Activated naive CD8-positive, alpha-beta T cell treated with anti-CD3 and anti-CD28 coated beads for 36 hours (primary cell): ENCODE measurements at regions not wholly inside any gene's neighbourhood (a gene's known extent, or its start where the extent isn't known, plus 50 kb on each side); places are given as distances from the start of the nearest gene placed in this dataset.

Experiments
- DNase-seq: peaks from one replicate; pipeline ENCODE4 v3.0.0; 2021
- H3K27ac Mint-ChIP-seq: one replicate; pipeline ENCODE4 v1.8.0; 2022; ENCODE audit warnings: mild to moderate bottlenecking, moderate library complexity, mixed read lengths
- H3K27me3 Mint-ChIP-seq: one replicate; pipeline ENCODE4 v1.8.0; 2022; ENCODE audit warnings: mild to moderate bottlenecking, mixed read lengths
- H3K36me3 Mint-ChIP-seq: one replicate; pipeline ENCODE4 v1.8.0; 2021; ENCODE audit warnings: mild to moderate bottlenecking, mixed read lengths
- H3K4me1 Mint-ChIP-seq: one replicate; pipeline ENCODE4 v1.8.0; 2021; ENCODE audit warnings: mixed read lengths
- H3K4me3 Mint-ChIP-seq: one replicate; pipeline ENCODE4 v1.8.0; 2022; ENCODE audit warnings: mild to moderate bottlenecking, moderate library complexity, mixed read lengths
- H3K9me3 Mint-ChIP-seq: one replicate; pipeline ENCODE4 v1.8.0; 2022; ENCODE audit warnings: mixed read lengths

- Mint-ChIP-seq H3K4me3 (no peak overlapping the region), H3K9me3 (no peaks in the 10 kb centered on the region), H3K27me3 (peaks cover 18% of the 10 kb centered on the region), H3K4me1 (peaks cover 3% of the 10 kb centered on the region), H3K27ac (no peak overlapping the region), H3K36me3 (no peaks in the 10 kb centered on the region)
- no peak for DNase-seq
These were observed 65.7 kb upstream of the LMO1 start for GRCh38 chr11:8329336-8329735.

GRCh38 chr11:8328848-8329330, 65.2 kb upstream of the LMO1 start:
- H3K4me1 Mint-ChIP-seq: peaks cover 3% of the 10 kb centered on the region
- peak; percentile 84 for DNase-seq
- H3K4me3 Mint-ChIP-seq: no peak overlapping the region
- H3K27me3 Mint-ChIP-seq: peaks cover 18% of the 10 kb centered on the region
- no peaks in the 10 kb centered on the region for H3K9me3 Mint-ChIP-seq
- no peak overlapping the region for H3K27ac Mint-ChIP-seq
- H3K36me3 Mint-ChIP-seq: no peaks in the 10 kb centered on the region

- Mint-ChIP-seq H3K27me3 (peaks cover 18% of the 10 kb centered on the region), H3K27ac (no peak overlapping the region), H3K4me1 (peaks cover 3% of the 10 kb centered on the region), H3K9me3 (no peaks in the 10 kb centered on the region), H3K36me3 (no peaks in the 10 kb centered on the region), H3K4me3 (no peak overlapping the region)
- DNase-seq: no peak
These were observed 64.6 kb upstream of the LMO1 start for GRCh38 chr11:8328231-8328794.

GRCh38 chr11:8327761-8328192, 64.1 kb upstream of the LMO1 start:
- DNase-seq: peak; percentile 16
- Mint-ChIP-seq H3K36me3 (no peaks in the 10 kb centered on the region), H3K27ac (no peak overlapping the region), H3K9me3 (no peaks in the 10 kb centered on the region), H3K4me1 (peaks cover 3% of the 10 kb centered on the region), H3K27me3 (peaks cover 18% of the 10 kb centered on the region), H3K4me3 (no peak overlapping the region)

- H3K36me3 Mint-ChIP-seq: no peaks in the 10 kb centered on the region
- no peak overlapping the region for H3K27ac Mint-ChIP-seq
These were observed 62.7 kb upstream of the LMO1 start for GRCh38 chr11:8326337-8326736.

GRCh38 chr11:8325591-8326304, 62.1 kb upstream of the LMO1 start:
- Mint-ChIP-seq H3K9me3 (no peaks in the 10 kb centered on the region), H3K36me3 (no peaks in the 10 kb centered on the region), H3K27ac (no peak overlapping the region), H3K4me1 (peaks cover 3% of the 10 kb centered on the region), H3K27me3 (peaks cover 11% of the 10 kb centered on the region), H3K4me3 (no peak overlapping the region)
- DNase-seq: no peak

More at GRCh38 chr11:8326337-8326736, 62.7 kb upstream of the LMO1 start:
- no peaks in the 10 kb centered on the region for H3K9me3 Mint-ChIP-seq
- DNase-seq: no peak
- H3K4me1 Mint-ChIP-seq: peaks cover 3% of the 10 kb centered on the region
- no peak overlapping the region for H3K4me3 Mint-ChIP-seq
- H3K27me3 Mint-ChIP-seq: peaks cover 17% of the 10 kb centered on the region

GRCh38 chr11:8323161-8323935, 59.7 kb upstream of the LMO1 start:
- no peaks in the 10 kb centered on the region for H3K4me1 Mint-ChIP-seq
- H3K9me3 Mint-ChIP-seq: no peaks in the 10 kb centered on the region
- H3K27ac Mint-ChIP-seq: no peak overlapping the region
- DNase-seq: no peak
- peaks cover 6% of the 10 kb centered on the region for H3K27me3 Mint-ChIP-seq
- H3K36me3 Mint-ChIP-seq: no peaks in the 10 kb centered on the region
- no peak overlapping the region for H3K4me3 Mint-ChIP-seq

- no peaks in the 10 kb centered on the region for H3K9me3 Mint-ChIP-seq
- no peaks in the 10 kb centered on the region for H3K36me3 Mint-ChIP-seq
- H3K4me3 Mint-ChIP-seq: no peak overlapping the region
- no peak overlapping the region for H3K27ac Mint-ChIP-seq
- peaks cover 6% of the 10 kb centered on the region for H3K27me3 Mint-ChIP-seq
- no peaks in the 10 kb centered on the region for H3K4me1 Mint-ChIP-seq
- no peak for DNase-seq
These were observed 58.2 kb upstream of the LMO1 start for GRCh38 chr11:8321876-8322275.

- H3K4me1 Mint-ChIP-seq: no peaks in the 10 kb centered on the region
- no peak overlapping the region for H3K27ac Mint-ChIP-seq
- H3K9me3 Mint-ChIP-seq: no peaks in the 10 kb centered on the region
- H3K27me3 Mint-ChIP-seq: peaks cover 11% of the 10 kb centered on the region
- H3K4me3 Mint-ChIP-seq: no peak overlapping the region
- no peak for DNase-seq
- no peaks in the 10 kb centered on the region for H3K36me3 Mint-ChIP-seq
These were observed 56.4 kb upstream of the LMO1 start for GRCh38 chr11:8320076-8320475.

- peak; percentile 17 for DNase-seq
- no peaks in the 10 kb centered on the region for H3K4me1 Mint-ChIP-seq
- H3K36me3 Mint-ChIP-seq: no peaks in the 10 kb centered on the region
- H3K9me3 Mint-ChIP-seq: no peaks in the 10 kb centered on the region
- H3K4me3 Mint-ChIP-seq: no peak overlapping the region
- peaks cover 11% of the 10 kb centered on the region for H3K27me3 Mint-ChIP-seq
- H3K27ac Mint-ChIP-seq: no peak overlapping the region
These were observed 54.9 kb upstream of the LMO1 start for GRCh38 chr11:8318536-8318935.

- DNase-seq: no peak
- H3K4me3 Mint-ChIP-seq: no peak overlapping the region
- H3K36me3 Mint-ChIP-seq: no peaks in the 10 kb centered on the region
- H3K27me3 Mint-ChIP-seq: peaks cover 11% of the 10 kb centered on the region
- H3K9me3 Mint-ChIP-seq: no peaks in the 10 kb centered on the region
- H3K4me1 Mint-ChIP-seq: no peaks in the 10 kb centered on the region
- no peak overlapping the region for H3K27ac Mint-ChIP-seq
These were observed 53.5 kb upstream of the LMO1 start for GRCh38 chr11:8317159-8317558.

GRCh38 chr11:8315954-8316353, 52.3 kb upstream of the LMO1 start:
- Mint-ChIP-seq H3K36me3 (no peaks in the 10 kb centered on the region), H3K4me1 (no peaks in the 10 kb centered on the region), H3K9me3 (no peaks in the 10 kb centered on the region), H3K4me3 (no peak overlapping the region), H3K27ac (no peak overlapping the region), H3K27me3 (peaks cover 11% of the 10 kb centered on the region)
- no peak for DNase-seq

GRCh38 chr11:8315463-8315862, 51.8 kb upstream of the LMO1 start:
- H3K27me3 Mint-ChIP-seq: peaks cover 11% of the 10 kb centered on the region
- H3K4me1 Mint-ChIP-seq: no peaks in the 10 kb centered on the region
- H3K4me3 Mint-ChIP-seq: no peak overlapping the region

GRCh38 chr11:8314916-8315315, 51.2 kb upstream of the LMO1 start:
- Mint-ChIP-seq H3K4me1 (no peaks in the 10 kb centered on the region), H3K4me3 (no peak overlapping the region), H3K27ac (no peak overlapping the region), H3K36me3 (no peaks in the 10 kb centered on the region), H3K9me3 (no peaks in the 10 kb centered on the region), H3K27me3 (peaks cover 8% of the 10 kb centered on the region)
- DNase-seq: no peak

More at GRCh38 chr11:8315463-8315862, 51.8 kb upstream of the LMO1 start:
- Mint-ChIP-seq H3K27ac (no peak overlapping the region), H3K9me3 (no peaks in the 10 kb centered on the region), H3K36me3 (no peaks in the 10 kb centered on the region)
- DNase-seq: no peak

GRCh38 chr11:8313504-8314090, 49.9 kb upstream of the LMO1 start:
- no peak for DNase-seq
- Mint-ChIP-seq H3K36me3 (no peaks in the 10 kb centered on the region), H3K4me1 (no peaks in the 10 kb centered on the region), H3K27me3 (peaks cover 5% of the 10 kb centered on the region), H3K27ac (no peak overlapping the region), H3K4me3 (no peak overlapping the region), H3K9me3 (no peaks in the 10 kb centered on the region)
